ENCODE measurements at regions not wholly inside any gene's neighbourhood (a gene's known extent, or its start where the extent isn't known, plus 50 kb on each side); places are given as distances from the start of the nearest gene placed in this dataset.

GRCh38 chr6:137664183-137664582 is 170.0 kb upstream of the OLIG3 start:
- DNase-seq = no peak

GRCh38 chr6:137665342-137665934 is 171.2 kb upstream of the OLIG3 start:
- WGBS, 2 donors = 64 to 66% methylated on average over 6 of the region's 6 CpGs
- FAIRE-seq = no peak

More at GRCh38 chr6:137664183-137664582, 170.0 kb upstream of the OLIG3 start:
- no peak for TF ChIP-seq CTCF (IDR thresholded peaks at IDR 0.05)
- FAIRE-seq = no peak
- H3K4me3 ChIP-seq = no peak overlapping the region
- no peak for ATAC-seq
- no peaks in the 10 kb centered on the region for H3K36me3 ChIP-seq
- H3K27me3 ChIP-seq = no peaks in the 10 kb centered on the region
- no peaks in the 10 kb centered on the region for H3K9me3 ChIP-seq
- no peak overlapping the region for H3K27ac ChIP-seq
- intact Hi-C loops (cut with DNase I) = no loop called here
- WGBS, 2 donors = 72 to 73% methylated on average over 5 of the region's 5 CpGs
- peaks cover 10 to 15% (median 11%) of the 10 kb centered on the region in 3 donors for H3K4me1 ChIP-seq

GRCh38 chr6:137666202-137666774 is 172.1 kb upstream of the OLIG3 start:
- DNase-seq = no peak
- no peak for FAIRE-seq
- Histone ChIP-seq H3K27ac (no peak overlapping the region), H3K27me3 (no peaks in the 10 kb centered on the region), H3K9me3 (no peaks in the 10 kb centered on the region), H3K4me1 (no peaks in the 10 kb centered on the region), H3K36me3 (no peaks in the 10 kb centered on the region), H3K4me3 (no peak overlapping the region)
- WGBS, 2 donors = 78 to 90% methylated on average over 4 of the region's 4 CpGs
- no peak for ATAC-seq
- TF ChIP-seq CTCF (IDR thresholded peaks at IDR 0.05) = no peak
- intact Hi-C loops (cut with DNase I) = no loop called here

More at GRCh38 chr6:137665342-137665934, 171.2 kb upstream of the OLIG3 start:
- Histone ChIP-seq H3K27ac (no peak overlapping the region), H3K9me3 (no peaks in the 10 kb centered on the region), H3K4me1 (peaks cover 6 to 8% (median 8%) of the 10 kb centered on the region in 3 donors), H3K27me3 (no peaks in the 10 kb centered on the region), H3K4me3 (no peak overlapping the region), H3K36me3 (no peaks in the 10 kb centered on the region)
- no peak for TF ChIP-seq CTCF (IDR thresholded peaks at IDR 0.05)
- no peak for DNase-seq
- intact Hi-C loops (cut with DNase I) = no loop called here
- no peak for ATAC-seq

- WGBS, 2 donors = 63 to 69% methylated on average over 3 of the region's 3 CpGs
- no peak for TF ChIP-seq CTCF (IDR thresholded peaks at IDR 0.05)
- intact Hi-C loops (cut with DNase I) = no loop called here
- no peak for DNase-seq
- H3K4me1 ChIP-seq = no peaks in the 10 kb centered on the region
- no peak overlapping the region for H3K4me3 ChIP-seq
- no peak overlapping the region for H3K27ac ChIP-seq
- no peaks in the 10 kb centered on the region for H3K27me3 ChIP-seq
- no peak for FAIRE-seq
- H3K9me3 ChIP-seq = no peaks in the 10 kb centered on the region
- no peak for ATAC-seq
- no peaks in the 10 kb centered on the region for H3K36me3 ChIP-seq
These were observed 179.4 kb upstream of the OLIG3 start for GRCh38 chr6:137673603-137674002.

GRCh38 chr6:137676888-137677287 is 182.7 kb upstream of the OLIG3 start:
- no peaks in the 10 kb centered on the region for H3K36me3 ChIP-seq
- H3K4me3 ChIP-seq = no peak overlapping the region
- H3K9me3 ChIP-seq = no peaks in the 10 kb centered on the region
- DNase-seq (no peak), ATAC-seq (no peak), FAIRE-seq (no peak)
- no peak for TF ChIP-seq CTCF (IDR thresholded peaks at IDR 0.05)
- no peak overlapping the region for H3K27ac ChIP-seq
- no peaks in the 10 kb centered on the region for H3K27me3 ChIP-seq
- H3K4me1 ChIP-seq = peaks cover 0 to 6% (median 0%) of the 10 kb centered on the region in 3 donors
- intact Hi-C loops (cut with DNase I) = no loop called here
- 74 to 76% methylated on average over 2 of the region's 2 CpGs for WGBS, 2 donors
